ENCODE measurements at regions not wholly inside any gene's neighbourhood (a gene's known extent, or its start where the extent isn't known, plus 50 kb on each side); places are given as distances from the start of the nearest gene placed in this dataset.
"Not testable (repeated sequence)": the region's sequence is repeated elsewhere in the genome, so short reads cannot be mapped to it uniquely, and the experiment has no call there.

- TF ChIP-seq RAD21 (IDR thresholded peaks at IDR 0.05; ENCODE audit: insufficient read depth, low read depth, low read length); CTCF (IDR thresholded peaks at IDR 0.05 in 2 of 3, conservative IDR thresholded peaks at IDR 0.05 in 1 of 3; ENCODE audit: control insufficient read depth in 2 of 3, extremely low read depth in 1 of 3, insufficient read depth in 1 of 3, low read depth in 3 of 3, low read length in 3 of 3); KAT2A (conservative IDR thresholded peaks at IDR 0.05; ENCODE audit: control insufficient read depth, low read depth, low read length); E2F8 (IDR thresholded peaks at IDR 0.05; ENCODE audit: low read depth, partially characterized antibody); MAX (IDR thresholded peaks at IDR 0.05; ENCODE audit: low read depth, low read length): not testable (repeated sequence)
These were observed 77.8 kb downstream of the ATP6V0E2 start for GRCh38 chr7:149951579-149951978.
